HPDE6-E6E7 (cell line): ENCODE measurements at regions not wholly inside any gene's neighbourhood (a gene's known extent, or its start where the extent isn't known, plus 50 kb on each side); places are given as distances from the start of the nearest gene placed in this dataset.
"Not testable (repeated sequence)": the region's sequence is repeated elsewhere in the genome, so short reads cannot be mapped to it uniquely, and the experiment has no call there.

Source experiments
- DNase-seq: peaks from one replicate; pipeline ENCODE4 v3.0.0; 2011; ENCODE audit warnings: missing footprints; ENCODE audit errors: extremely low spot score

DNA sequence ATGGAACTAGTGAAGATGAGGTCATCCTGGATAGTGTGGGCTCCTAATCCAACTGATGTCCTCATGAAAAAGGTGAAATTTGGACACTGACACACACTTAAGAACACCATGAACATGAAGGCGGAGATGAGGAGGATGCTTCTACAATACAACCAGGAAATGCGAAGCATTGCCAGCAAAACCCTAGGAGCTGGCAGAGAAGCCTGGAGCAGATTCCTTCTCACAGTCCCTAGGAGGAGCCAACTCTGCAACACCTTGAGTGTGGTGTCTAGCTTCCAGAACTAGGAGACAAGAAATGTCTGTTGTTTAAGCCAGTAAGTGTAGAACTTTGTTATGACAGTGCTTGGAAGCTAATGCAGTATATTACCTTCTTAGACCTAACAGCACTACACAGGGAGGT, 191.9 kb upstream of the PWP1 start:
- DNase-seq, result no peak

DNA sequence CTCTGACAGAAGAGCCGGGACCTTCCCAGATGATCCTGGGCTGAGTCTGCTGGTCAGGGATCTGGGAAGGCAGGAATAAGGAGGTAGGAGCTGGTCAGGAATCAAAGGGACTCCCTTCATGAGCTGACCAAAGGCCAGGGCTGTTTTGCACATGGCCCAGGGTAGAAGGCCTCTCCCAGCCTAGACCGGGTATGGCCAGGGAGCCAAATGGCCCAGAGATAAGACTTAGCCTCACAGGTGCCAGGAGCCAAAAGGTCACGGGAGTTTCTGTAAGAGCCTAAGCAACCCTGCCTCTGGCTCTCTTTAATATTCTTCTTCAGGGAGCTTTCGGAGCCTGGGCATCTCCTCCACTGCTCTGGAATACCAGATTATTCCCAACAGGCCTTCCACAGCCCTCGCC, 191.3 kb upstream of the PWP1 start:
- DNase-seq, result no peak

- DNase-seq, result no peak
These were observed 190.0 kb upstream of the PWP1 start for GRCh38 chr12:107495604-107496003.

DNA sequence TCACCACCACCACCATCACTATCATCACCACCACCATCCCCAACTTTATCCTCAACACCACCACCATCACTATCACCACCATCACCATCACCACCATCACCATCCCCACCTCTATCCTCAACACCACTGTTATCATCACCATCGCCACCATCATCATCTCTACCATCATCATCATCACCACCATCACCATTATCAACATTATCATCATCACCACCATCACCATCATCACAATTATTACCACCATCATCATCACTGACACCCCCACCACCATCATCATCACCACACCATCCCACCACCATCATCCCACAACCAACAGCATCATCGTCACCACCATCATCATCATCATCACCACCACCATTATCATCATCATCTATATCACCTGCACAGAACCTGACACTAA, 188.4 kb upstream of the PWP1 start:
- DNase-seq, result no peak

DNA sequence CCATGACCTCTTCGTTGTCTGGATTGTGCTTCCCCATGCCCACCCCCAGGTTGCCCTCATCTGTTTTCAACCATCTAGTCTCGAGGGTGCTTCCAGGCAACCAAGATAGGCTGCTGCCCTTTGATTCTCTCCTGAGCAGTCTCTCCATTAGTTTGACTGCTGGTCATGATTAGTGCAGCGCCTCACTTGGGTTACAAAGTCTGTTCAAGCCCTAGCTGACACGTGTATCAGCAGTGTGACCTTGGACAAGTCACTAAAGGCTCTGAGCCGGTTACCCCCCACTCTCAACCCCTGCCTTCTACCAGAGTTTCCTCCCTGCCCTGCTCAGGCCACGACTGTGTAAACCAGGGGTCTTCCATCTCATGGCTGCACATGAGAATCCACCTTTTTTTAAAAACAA, 185.3 kb upstream of the PWP1 start:
- no peak for DNase-seq

DNA sequence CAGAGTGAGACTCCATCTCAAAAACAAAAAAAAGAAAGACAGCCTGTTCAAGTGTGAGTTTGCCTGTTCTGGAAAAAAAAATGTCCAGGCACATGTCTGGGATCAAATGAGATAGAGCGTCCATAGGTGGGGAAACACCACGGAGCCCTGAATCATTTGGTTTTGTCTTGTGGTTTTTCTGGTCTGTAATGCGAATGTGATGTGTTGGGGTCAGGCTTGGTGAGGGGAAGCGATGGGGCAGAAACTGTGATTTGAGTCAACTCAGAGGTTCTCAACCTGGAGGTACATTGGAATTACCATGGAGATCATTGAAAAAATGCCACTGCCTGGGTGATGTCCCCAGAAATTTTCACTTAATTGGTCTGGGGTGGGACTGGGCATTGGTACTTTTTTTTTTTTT, 183.9 kb upstream of the PWP1 start:
- no peak for DNase-seq

DNA sequence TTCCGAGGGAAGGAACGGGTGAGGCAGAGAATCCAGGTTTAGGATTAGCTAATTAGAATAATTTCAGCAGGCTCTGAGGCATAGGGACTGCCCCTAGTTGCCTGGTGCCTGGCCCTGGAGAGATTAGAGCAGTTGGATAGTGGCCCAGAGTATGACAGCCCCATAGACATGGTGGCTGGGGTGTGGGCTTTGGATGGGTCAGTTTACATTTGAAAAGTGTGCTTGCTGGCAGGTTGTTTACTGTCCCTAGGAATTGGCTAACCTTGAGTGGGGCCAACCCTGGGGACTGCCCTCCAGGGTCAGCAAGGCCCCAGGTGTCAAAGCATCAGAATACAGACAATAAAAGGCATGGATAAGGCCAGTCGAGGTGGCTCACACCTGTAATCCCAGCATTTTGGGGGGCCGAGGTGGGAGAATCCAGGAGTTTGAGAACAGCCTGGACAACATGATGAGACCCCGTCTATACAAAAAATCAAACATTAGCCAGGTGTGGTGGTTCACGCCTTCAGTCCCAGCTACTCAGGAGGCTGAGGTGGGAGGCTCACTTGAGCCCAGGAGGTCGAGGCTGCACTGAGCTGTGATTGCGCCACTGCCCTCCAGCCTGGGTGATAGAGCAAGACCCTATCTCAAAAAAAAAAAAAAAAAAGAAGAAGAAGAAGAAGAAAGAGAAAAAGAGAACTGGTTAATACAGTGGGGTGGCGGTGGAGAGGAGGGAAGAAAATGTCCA, 182.3 kb upstream of the PWP1 start:
- no peak for DNase-seq

DNA sequence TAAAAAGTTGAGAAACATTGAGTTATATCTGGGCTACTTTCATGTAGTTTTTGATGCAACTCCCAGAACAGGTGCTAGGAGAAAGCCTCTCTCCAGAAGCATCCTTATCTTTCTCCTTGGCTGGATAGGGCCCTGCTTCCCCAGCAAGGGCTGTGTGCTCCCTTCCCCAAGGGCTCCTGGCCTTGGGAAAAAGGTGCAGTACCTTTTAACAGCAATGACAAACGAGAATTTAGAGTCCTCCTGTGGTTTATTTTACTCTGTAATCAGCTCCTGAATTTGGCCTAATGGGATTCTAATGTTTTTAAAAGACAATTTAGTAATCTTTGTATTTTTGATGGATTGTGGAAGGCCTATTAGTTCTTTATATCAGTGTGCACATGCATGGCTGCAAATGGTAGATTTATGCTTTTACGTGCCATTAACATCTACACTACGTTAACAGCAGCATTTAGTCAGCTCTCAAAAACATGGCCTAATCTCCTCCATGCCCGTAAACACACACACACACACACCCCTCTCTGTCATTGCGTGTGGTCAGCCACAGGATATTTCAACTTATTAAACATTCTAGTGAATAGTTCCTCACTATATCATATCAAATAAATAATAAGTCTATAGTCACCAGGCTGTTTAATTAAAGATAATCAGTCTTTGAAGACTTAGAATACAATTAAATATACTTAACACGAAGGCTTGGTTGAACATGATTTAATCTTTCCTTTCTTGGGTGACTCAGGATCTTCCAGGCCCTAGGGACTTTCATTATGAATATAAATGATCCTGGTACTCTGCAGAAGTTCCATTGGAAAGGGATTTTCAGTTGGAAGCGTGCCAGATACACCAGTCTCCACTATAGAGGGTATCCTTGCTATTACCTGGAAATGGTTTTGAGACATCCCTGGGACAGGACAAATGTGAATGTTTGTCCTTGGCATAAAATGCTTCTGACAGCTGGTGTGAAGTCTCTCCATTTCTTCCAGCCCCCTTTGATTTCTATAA, 181.4 kb upstream of the PWP1 start:
- DNase-seq, result no peak

GRCh38 chr12:107509421-107509820, 176.2 kb upstream of the PWP1 start:
- DNase-seq, result no peak

DNA sequence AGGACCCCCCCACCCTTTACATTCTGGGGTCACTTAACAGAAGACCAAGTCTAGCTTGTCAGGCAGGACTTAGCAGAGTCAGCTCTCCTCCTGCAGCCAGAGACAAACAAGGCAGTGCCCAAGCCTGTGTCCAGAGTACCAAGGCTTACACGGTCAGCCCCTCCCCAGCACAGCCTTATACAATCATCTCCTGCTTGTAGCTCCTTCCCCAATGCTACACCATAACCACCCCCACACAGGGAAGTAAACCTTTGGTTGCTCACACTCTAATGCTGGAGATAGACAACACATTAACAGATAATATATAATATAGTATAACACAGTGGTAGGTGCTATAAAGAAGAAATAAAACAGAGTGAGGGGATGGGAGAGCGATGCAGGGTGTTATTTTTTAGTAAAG, 175.4 kb upstream of the PWP1 start:
- DNase-seq, result no peak

- DNase-seq, result no peak
These were observed 174.3 kb upstream of the PWP1 start for GRCh38 chr12:107511292-107511691.

- DNase-seq, result no peak
These were observed 173.2 kb upstream of the PWP1 start for GRCh38 chr12:107512391-107512790.

- no peak for DNase-seq
These were observed 172.4 kb upstream of the PWP1 start for GRCh38 chr12:107513184-107513583.

- no peak for DNase-seq
These were observed 171.8 kb upstream of the PWP1 start for GRCh38 chr12:107513636-107514400.

GRCh38 chr12:107514887-107515445, 170.6 kb upstream of the PWP1 start:
- peak; percentile 54 for DNase-seq

DNA sequence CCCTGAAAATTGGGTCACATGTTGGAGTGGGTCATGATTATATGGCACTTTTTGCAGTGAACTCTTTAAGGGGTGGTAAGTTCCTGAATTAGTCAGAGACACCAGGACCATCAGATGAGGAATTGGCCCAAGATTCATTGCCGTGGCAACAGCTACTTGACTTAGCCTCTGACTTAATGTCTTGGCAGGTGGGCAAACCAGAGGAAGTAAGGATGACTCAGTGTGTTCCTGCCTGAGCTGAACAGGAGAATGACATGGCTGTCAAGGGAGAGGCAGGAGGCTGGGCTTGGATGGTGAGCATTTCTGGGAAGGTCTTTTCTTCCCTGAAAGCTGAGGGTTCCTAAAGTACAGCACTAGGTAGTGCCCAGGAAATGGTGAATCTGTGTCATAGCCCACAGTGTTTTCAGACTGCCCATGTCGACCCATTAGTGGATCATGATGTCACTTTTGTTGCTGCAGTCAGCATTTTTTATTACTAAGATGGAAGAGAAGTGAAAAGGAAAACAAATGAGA, 170.1 kb upstream of the PWP1 start:
- DNase-seq, result peak; percentile 96

DNA sequence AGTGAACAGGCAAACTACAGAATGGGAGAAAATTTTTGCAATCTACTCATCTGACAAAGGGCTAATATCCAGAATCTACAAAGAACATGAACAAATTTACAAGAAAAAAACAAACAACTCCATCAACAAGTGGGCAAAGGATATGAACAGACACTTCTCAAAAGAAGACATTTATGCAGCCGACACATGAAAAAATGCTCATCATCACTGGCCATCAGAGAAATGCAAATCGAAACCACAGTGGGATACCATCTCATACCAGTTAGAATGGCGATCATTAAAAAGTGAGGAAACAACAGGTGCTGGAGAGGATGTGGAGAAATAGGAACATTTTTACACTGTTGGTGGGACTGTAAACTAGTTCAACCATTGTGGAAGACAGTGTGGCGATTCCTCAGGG, 167.8 kb upstream of the PWP1 start:
- DNase-seq, result not testable (repeated sequence)

GRCh38 chr12:107518868-107519267, 166.7 kb upstream of the PWP1 start:
- no peak for DNase-seq

DNA sequence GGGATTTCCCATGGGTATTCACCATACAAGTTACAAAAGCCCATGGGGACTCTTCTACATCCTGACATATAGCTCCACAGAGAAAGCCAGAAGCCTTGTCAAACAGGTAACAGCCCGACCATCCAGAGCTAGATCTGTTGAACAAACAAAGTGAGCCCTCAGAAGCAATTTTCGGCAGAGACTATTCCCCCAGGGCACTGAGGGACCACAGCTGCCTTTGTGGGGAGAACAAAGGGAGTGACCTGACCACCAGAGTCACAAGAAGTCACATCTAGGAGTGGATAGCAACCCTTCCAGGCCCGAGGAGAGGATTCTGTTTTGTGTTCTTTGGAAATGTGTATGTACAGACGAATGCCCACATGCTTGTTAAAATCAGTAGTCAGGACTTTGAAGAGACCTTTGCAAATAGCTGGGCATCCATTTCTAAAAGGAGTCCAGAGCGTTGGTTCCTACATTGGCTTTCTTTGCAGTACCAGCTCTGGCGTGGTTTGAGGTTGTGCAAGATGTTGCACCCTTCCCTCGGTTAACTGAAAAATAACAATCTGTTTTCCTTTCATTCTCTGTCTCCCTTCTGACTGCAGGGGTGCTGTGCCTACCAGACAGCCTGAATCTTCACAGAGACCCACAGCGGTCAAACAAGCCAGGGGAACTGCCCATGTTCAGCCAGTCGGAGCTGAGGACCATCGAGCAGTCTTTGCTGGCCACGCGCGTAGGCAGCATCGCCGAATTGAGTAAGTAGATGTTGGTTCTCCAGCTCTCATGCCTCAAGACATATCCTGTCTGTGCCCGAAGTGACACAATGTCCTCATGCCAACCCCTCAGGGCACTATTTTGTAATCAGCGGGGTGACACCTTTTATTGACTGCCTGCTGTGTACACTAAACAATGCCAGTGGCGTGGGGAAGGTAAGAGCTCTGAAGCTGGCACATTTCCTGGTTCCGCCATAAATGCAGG, 165.4 kb upstream of the PWP1 start:
- DNase-seq, result no peak

DNA sequence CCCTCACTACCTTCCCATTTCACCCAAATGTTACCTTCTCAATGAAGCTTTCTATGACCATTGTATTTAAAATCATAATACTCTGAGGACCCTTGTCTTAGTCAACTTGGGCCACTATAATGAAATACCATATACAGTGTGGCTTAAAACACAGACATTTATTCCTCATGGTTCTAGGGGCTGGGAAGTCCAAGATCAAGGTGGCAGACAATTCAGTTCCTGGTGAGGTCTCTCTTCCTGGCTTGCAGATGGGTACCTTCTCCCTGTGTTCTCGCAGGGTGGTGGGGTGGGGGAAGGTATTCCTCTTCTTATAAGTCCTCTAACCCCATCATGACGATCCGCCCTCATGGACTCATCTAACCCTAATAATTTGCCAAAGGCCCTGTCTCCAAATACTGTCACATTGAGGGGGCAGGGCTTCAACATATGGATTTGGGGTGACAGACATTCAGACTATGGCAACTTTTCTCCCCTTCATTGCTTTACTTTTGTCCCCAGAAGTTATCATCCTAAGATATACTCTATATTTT, 163.7 kb upstream of the PWP1 start:
- no peak for DNase-seq
